ENCODE measurements at regions not wholly inside any gene's neighbourhood (a gene's known extent, or its start where the extent isn't known, plus 50 kb on each side); places are given as distances from the start of the nearest gene placed in this dataset.
"Not testable (repeated sequence)": the region's sequence is repeated elsewhere in the genome, so short reads cannot be mapped to it uniquely, and the experiment has no call there.

- H3K4me2 ChIP-seq, result no peak overlapping the region
- TF ChIP-seq IRF3 (IDR thresholded peaks at IDR 0.05; ENCODE audit: low read depth, low read length) (no peak), POLR2AphosphoS5 (IDR thresholded peaks at IDR 0.05; ENCODE audit: low read depth, low read length) (no peak), TCF12 (IDR thresholded peaks at IDR 0.05) (no peak)
- no peaks in the 10 kb centered on the region for H3K9me2 ChIP-seq
- H3K4me3 ChIP-seq (ENCODE audit: low read depth in 2 of 2, low read length in 1 of 2), result no peak overlapping the region
- no peaks in the 10 kb centered on the region for H3K36me3 ChIP-seq (replicated peaks in 1 of 2; ENCODE audit: control insufficient read depth in 1 of 2, insufficient read depth in 2 of 2, low read length in 1 of 2)
- H3K4me1 ChIP-seq (ENCODE audit: control insufficient read depth in 1 of 2, insufficient read depth in 2 of 2, low read depth in 1 of 2, low read length in 1 of 2), result no peaks in the 10 kb centered on the region
- H3K9me3 ChIP-seq, result no peaks in the 10 kb centered on the region
- DNase-seq, result no peak
- H3K9ac ChIP-seq, result no peak overlapping the region
- 42% methylated on average over 2 of the region's 2 CpGs for WGBS (ENCODE audit: low lambda C conversion rate)
- no peaks in the 10 kb centered on the region for H3K79me2 ChIP-seq (ENCODE audit: insufficient read depth)
- ChIA-PET POLR2A (no interaction called here), CTCF (interaction anchor here (1.4 kb wide), 1 partner anchor 17 kb away, joined by 3 read pairs; no protein-coding TSS in a partner anchor)
- no peaks in the 10 kb centered on the region for H3F3A ChIP-seq (replicated peaks; ENCODE audit: insufficient read depth)
- H2AFZ ChIP-seq (ENCODE audit: low read depth), result no peak overlapping the region
- no peak overlapping the region for H3K27ac ChIP-seq (ENCODE audit: low read depth in 2 of 2, low read length in 1 of 2)
- H3K27me3 ChIP-seq (ENCODE audit: insufficient read depth), result no peaks in the 10 kb centered on the region
- H4K20me1 ChIP-seq (ENCODE audit: insufficient read depth), result no peaks in the 10 kb centered on the region
Observed at GRCh38 chr1:58180537-58180936, 366.0 kb downstream of the OMA1 start.

DNA sequence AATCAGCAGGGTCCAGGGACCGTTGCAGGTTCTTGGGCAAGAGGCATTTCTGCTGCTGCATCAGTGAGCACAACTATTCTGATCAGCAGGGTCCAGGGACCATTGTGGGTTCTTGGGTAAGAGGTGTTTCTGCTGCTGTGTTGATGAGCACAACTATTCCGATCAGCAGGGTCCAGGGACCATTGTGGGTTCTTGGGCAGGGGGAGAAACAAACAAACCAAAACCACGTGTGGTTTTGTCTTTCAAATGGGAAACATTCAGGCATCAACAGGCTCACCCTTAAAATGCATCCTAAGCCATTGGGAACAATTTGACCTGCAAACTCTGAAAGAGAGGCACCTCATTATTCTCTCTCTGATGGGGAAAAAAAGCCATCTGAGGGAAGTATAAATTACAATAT, 377.4 kb downstream of the OMA1 start:
- H3K27ac ChIP-seq (ENCODE audit: low read depth in 2 of 2, low read length in 1 of 2); H3K9me2 ChIP-seq; H3K79me2 ChIP-seq (ENCODE audit: insufficient read depth); H3K27me3 ChIP-seq (ENCODE audit: insufficient read depth); POLR2A ChIA-PET; H3K9ac ChIP-seq; H3K9me3 ChIP-seq; H3K36me3 ChIP-seq (replicated peaks in 1 of 2; ENCODE audit: control insufficient read depth in 1 of 2, insufficient read depth in 2 of 2, low read length in 1 of 2); H3K4me1 ChIP-seq (ENCODE audit: control insufficient read depth in 1 of 2, insufficient read depth in 2 of 2, low read depth in 1 of 2, low read length in 1 of 2); H3K4me3 ChIP-seq (ENCODE audit: low read depth in 2 of 2, low read length in 1 of 2); CTCF ChIA-PET; H2AFZ ChIP-seq (ENCODE audit: low read depth); H3F3A ChIP-seq (replicated peaks; ENCODE audit: insufficient read depth); H4K20me1 ChIP-seq (ENCODE audit: insufficient read depth); H3K4me2 ChIP-seq; DNase-seq: not testable (repeated sequence)
- 29% methylated on average over 2 of the region's 3 CpGs for WGBS (ENCODE audit: low lambda C conversion rate)

DNA sequence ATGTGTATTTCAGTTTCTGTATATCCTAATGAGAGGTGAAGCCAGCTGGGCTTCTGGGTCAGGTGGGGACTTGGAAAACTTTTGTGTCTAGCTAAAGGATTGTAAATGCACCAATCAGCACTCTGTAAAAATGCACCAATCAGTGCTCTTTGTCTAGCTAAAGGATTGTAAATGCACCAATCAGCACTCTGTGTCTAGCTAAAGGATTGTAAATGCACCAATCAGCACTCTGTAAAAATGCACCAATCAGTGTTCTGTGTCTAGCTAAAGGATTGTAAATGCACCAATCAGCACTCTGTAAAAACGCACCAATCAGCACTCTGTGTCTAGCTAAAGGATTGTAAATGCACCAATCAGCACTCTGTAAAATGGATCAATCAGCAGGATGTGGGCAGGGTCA, 379.4 kb downstream of the OMA1 start:
- H3K9ac ChIP-seq; H3K27me3 ChIP-seq (ENCODE audit: insufficient read depth); H3K9me3 ChIP-seq; H3K9me2 ChIP-seq; H3F3A ChIP-seq (replicated peaks; ENCODE audit: insufficient read depth); POLR2A ChIA-PET; H3K4me3 ChIP-seq (ENCODE audit: low read depth in 2 of 2, low read length in 1 of 2); H3K4me1 ChIP-seq (ENCODE audit: control insufficient read depth in 1 of 2, insufficient read depth in 2 of 2, low read depth in 1 of 2, low read length in 1 of 2); H3K4me2 ChIP-seq; H2AFZ ChIP-seq (ENCODE audit: low read depth); H4K20me1 ChIP-seq (ENCODE audit: insufficient read depth); H3K27ac ChIP-seq (ENCODE audit: low read depth in 2 of 2, low read length in 1 of 2); H3K36me3 ChIP-seq (replicated peaks in 1 of 2; ENCODE audit: control insufficient read depth in 1 of 2, insufficient read depth in 2 of 2, low read length in 1 of 2); H3K79me2 ChIP-seq (ENCODE audit: insufficient read depth); DNase-seq; CTCF ChIA-PET: not testable (repeated sequence)
- 83% methylated on average over 1 of the region's 1 CpG for WGBS (ENCODE audit: low lambda C conversion rate)

DNA sequence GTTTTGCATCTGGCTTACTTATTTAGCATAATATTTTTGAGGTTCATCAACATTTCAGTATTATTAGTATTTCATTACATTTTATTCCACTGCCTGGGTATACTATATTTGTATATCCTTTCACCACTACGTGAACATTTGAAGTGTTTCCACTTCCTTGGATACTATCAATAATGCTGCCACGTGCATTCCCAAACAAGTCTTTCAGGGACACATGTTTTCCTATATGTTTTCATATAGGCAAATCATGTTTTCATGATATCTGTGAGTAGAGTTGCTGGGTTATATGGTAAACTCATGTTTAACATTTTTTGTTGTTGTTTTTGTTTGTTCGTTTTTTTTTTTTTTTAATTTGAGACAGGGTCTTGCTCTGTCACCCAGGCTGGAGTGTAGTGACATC, 380.1 kb downstream of the OMA1 start:
- no peaks in the 10 kb centered on the region for H3K27me3 ChIP-seq (ENCODE audit: insufficient read depth)
- H3K4me3 ChIP-seq (ENCODE audit: low read depth in 2 of 2, low read length in 1 of 2), result no peak overlapping the region
- ChIA-PET CTCF (interaction anchor here (1.2 kb wide), 1 partner anchor 11 kb away, joined by 3 read pairs; no protein-coding TSS in a partner anchor), POLR2A (no interaction called here)
- no peak overlapping the region for H3K4me2 ChIP-seq
- H3K79me2 ChIP-seq (ENCODE audit: insufficient read depth), result no peaks in the 10 kb centered on the region
- no peaks in the 10 kb centered on the region for H3F3A ChIP-seq (replicated peaks; ENCODE audit: insufficient read depth)
- no peaks in the 10 kb centered on the region for H4K20me1 ChIP-seq (ENCODE audit: insufficient read depth)
- DNase-seq, result no peak
- no peak overlapping the region for H3K27ac ChIP-seq (ENCODE audit: low read depth in 2 of 2, low read length in 1 of 2)
- no peak overlapping the region for H3K9ac ChIP-seq
- no peak overlapping the region for H2AFZ ChIP-seq (ENCODE audit: low read depth)
- WGBS (ENCODE audit: low lambda C conversion rate), result 20% methylated on average over 3 of the region's 3 CpGs
- no peaks in the 10 kb centered on the region for H3K4me1 ChIP-seq (ENCODE audit: control insufficient read depth in 1 of 2, insufficient read depth in 2 of 2, low read depth in 1 of 2, low read length in 1 of 2)
- no peaks in the 10 kb centered on the region for H3K36me3 ChIP-seq (replicated peaks in 1 of 2; ENCODE audit: control insufficient read depth in 1 of 2, insufficient read depth in 2 of 2, low read length in 1 of 2)
- no peaks in the 10 kb centered on the region for H3K9me3 ChIP-seq
- no peaks in the 10 kb centered on the region for H3K9me2 ChIP-seq
- TF ChIP-seq FOXJ3 (CRISPR knock-in tag; IDR thresholded peaks at IDR 0.05) (no peak), NFIC (IDR thresholded peaks at IDR 0.05; ENCODE audit: borderline replicate concordance) (no peak), RAD21 (IDR thresholded peaks at IDR 0.05; ENCODE audit: low read length) (no peak), NRF1 (IDR thresholded peaks at IDR 0.05; ENCODE audit: low read depth, low read length) (no peak), ELF1 (IDR thresholded peaks at IDR 0.05) (no peak), CTCF (IDR thresholded peaks at IDR 0.05) (no peak), SIN3A (IDR thresholded peaks at IDR 0.05; ENCODE audit: borderline replicate concordance, low read depth, low read length) (no peak), POLR2AphosphoS5 (IDR thresholded peaks at IDR 0.05; ENCODE audit: low read depth, low read length) (no peak), TAF1 (IDR thresholded peaks at IDR 0.05; ENCODE audit: borderline replicate concordance, low read depth, low read length) (no peak)

Measured in SK-N-SH (cell line).